ENCODE measurements at regions not wholly inside any gene's neighbourhood (a gene's known extent, or its start where the extent isn't known, plus 50 kb on each side); places are given as distances from the start of the nearest gene placed in this dataset.

DNA sequence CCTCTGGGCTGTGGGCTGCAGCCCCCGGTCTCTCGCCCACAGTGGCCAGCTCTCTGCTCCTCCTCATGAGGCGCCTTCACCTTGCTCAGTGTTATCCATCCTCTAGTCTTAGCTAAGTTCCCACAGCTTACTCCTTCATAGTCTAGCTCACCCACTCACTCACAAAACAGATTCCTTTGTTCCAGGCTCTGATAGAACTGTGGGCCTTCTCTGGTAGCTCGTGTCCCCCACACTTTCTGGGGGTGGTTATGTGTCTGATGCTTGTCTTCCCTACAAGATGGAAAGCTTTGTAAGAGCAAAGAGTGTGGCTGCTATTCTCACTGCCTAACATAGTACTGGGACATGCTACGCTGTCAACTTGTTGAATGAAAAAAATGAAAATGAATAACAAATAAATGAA lies 135.8 kb downstream of the EN1 start:
- no peak for TF ChIP-seq ZNF274 (IDR thresholded peaks at IDR 0.05; ENCODE audit: low read depth, low read length)
- TF ChIP-seq YY1 (IDR thresholded peaks at IDR 0.05; ENCODE audit: insufficient read depth, insufficient read length): no peak
- no peak for TF ChIP-seq SUZ12 (IDR thresholded peaks at IDR 0.05; ENCODE audit: extremely low read depth, insufficient read depth, insufficient read length)

All from NT2/D1 (cell line).